Loucy (cell line): ENCODE measurements at regions not wholly inside any gene's neighbourhood (a gene's known extent, or its start where the extent isn't known, plus 50 kb on each side); places are given as distances from the start of the nearest gene placed in this dataset.

Experiments used
- EZH2phosphoT487 ChIP-seq: fragments of 200-600 bp; IDR thresholded peaks from 2 replicates; pipeline ENCODE4 v1.6.1; 2018; ENCODE audit warnings: antibody characterized with exemption, mild to moderate bottlenecking, moderate library complexity, borderline replicate concordance
- TF ChIP-seq, protein P1 (sequence below): fragments of 200-600 bp; sonication (generic); conservative IDR thresholded peaks from 2 replicates; pipeline ENCODE4 v1.5.1; 2014; ENCODE audit warnings: mild to moderate bottlenecking, antibody characterized with exemption, low read length

DNA sequence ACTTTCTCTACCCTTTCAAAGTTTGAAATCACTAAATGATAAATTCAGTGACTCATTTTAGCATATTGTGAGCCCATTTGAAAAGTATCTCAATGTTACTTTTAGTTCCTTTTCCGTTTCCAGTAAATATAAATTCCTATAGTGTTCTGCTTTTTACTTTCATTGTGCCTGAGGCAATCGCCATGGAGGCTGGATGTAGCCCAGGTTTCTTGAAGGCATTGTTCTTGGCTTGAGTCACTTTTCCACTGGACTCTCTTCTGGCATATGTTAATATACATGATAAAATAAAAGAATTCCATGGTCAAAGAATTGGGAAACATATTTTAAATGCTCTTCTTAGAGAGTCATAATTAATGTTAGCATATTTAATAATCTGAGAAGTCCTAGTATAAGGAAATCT is 327.0 kb downstream of the IZUMO3 start:
- TF ChIP-seq, protein P1, sequence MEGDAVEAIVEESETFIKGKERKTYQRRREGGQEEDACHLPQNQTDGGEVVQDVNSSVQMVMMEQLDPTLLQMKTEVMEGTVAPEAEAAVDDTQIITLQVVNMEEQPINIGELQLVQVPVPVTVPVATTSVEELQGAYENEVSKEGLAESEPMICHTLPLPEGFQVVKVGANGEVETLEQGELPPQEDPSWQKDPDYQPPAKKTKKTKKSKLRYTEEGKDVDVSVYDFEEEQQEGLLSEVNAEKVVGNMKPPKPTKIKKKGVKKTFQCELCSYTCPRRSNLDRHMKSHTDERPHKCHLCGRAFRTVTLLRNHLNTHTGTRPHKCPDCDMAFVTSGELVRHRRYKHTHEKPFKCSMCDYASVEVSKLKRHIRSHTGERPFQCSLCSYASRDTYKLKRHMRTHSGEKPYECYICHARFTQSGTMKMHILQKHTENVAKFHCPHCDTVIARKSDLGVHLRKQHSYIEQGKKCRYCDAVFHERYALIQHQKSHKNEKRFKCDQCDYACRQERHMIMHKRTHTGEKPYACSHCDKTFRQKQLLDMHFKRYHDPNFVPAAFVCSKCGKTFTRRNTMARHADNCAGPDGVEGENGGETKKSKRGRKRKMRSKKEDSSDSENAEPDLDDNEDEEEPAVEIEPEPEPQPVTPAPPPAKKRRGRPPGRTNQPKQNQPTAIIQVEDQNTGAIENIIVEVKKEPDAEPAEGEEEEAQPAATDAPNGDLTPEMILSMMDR, result no peak
- TF ChIP-seq EZH2phosphoT487, result no peak
